Tibial nerve (tissue), 4 donors: ENCODE measurements at regions not wholly inside any gene's neighbourhood (a gene's known extent, or its start where the extent isn't known, plus 50 kb on each side); places are given as distances from the start of the nearest gene placed in this dataset.
"Not testable (repeated sequence)": the region's sequence is repeated elsewhere in the genome, so short reads cannot be mapped to it uniquely, and the experiment has no call there.

Experiments used
- CTCF ChIP-seq, 5 experiments: fragments of 200-600 bp in 3 of 5; fragments of 450-650 bp in 2 of 5; sonication (generic) in 3 of 5; IDR thresholded peaks; one replicate each; pipeline ENCODE4 v1.5.1; 2016 to 2019; ENCODE audit warnings: antibody characterized with exemption in 5 of 5, mild to moderate bottlenecking in 3 of 5, moderate library complexity in 2 of 5
- EP300 ChIP-seq, 2 donors: sonication (generic); formaldehyde crosslinking; IDR thresholded peaks; one replicate each; pipeline ENCODE4 v1.6.1; 2017; ENCODE audit warnings: antibody characterized with exemption in 2 of 2, mild to moderate bottlenecking in 1 of 2
- POLR2A ChIP-seq, 2 donors: fragments of 450-650 bp; IDR thresholded peaks; one replicate each; pipeline ENCODE4 v1.6.1; 2017; ENCODE audit warnings: antibody characterized with exemption in 2 of 2, mild to moderate bottlenecking in 2 of 2, moderate library complexity in 2 of 2

- TF ChIP-seq CTCF, POLR2A, EP300 (IDR thresholded peaks at IDR 0.05): not testable (repeated sequence)
Measured at GRCh38 chr22:11037314-11037713, 4490.7 kb upstream of the OR11H1 start.
